IPS DF 6.9 (cell line): ENCODE measurements at regions not wholly inside any gene's neighbourhood (a gene's known extent, or its start where the extent isn't known, plus 50 kb on each side); places are given as distances from the start of the nearest gene placed in this dataset.

Source experiments
- DNase-seq: peaks from one replicate; pipeline ENCODE4 v3.0.0-alpha.2; 2013; ENCODE audit warnings: low read depth, low spot score
- H3K27ac ChIP-seq: one replicate; pipeline ENCODE4 v1.5.1; 2013; ENCODE audit warnings: low read length, control low read depth
- H3K27me3 ChIP-seq: 2 replicates; pipeline ENCODE4 v1.6.1; 2013; ENCODE audit warnings: mild to moderate bottlenecking, low read length; ENCODE audit not compliant: control insufficient read depth, insufficient read depth
- H3K36me3 ChIP-seq: 2 replicates; pipeline ENCODE4 v1.6.1; 2013; ENCODE audit warnings: low read length; ENCODE audit not compliant: control insufficient read depth, insufficient read depth
- H3K4me1 ChIP-seq: 2 replicates; pipeline ENCODE4 v1.6.1; 2013; ENCODE audit warnings: low read length; ENCODE audit not compliant: control insufficient read depth, insufficient read depth
- H3K4me3 ChIP-seq: 2 replicates; pipeline ENCODE4 v1.5.1; 2013; ENCODE audit warnings: mild to moderate bottlenecking, low read length
- H3K9me3 ChIP-seq: 2 replicates; pipeline ENCODE4 v1.6.1; 2013; ENCODE audit warnings: low read length, inconsistent platforms; ENCODE audit not compliant: control insufficient read depth, insufficient read depth
- WGBS: extraction: QIAGEN DNeasy Blood & Tissue Kit; methylation state at CpG from one replicate; pipeline ENCODE4 v1.1.7; 2013; ENCODE audit warnings: mixed read lengths, missing lambda C conversion rate; ENCODE audit not compliant: insufficient read length, insufficient coverage; 5-methylcytosine and 5-hydroxymethylcytosine counted together

DNA sequence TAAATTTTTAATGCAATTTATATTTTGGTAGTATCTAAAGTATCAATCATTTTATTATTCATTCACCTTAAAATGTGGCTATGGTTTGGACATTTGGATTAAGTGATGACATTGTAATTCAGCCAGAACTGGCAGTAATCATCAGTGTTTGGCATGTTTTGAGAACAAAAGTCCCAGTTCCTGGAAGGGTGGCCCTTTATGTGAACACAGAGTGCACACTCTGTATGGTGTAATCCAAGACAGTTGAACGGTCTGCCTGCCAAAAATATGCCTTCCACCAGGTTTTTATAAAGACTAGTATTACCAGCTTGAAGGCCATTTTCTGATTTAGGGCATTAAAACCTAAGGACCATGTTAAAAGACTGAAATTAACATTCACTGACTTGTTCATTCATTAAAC is 448.7 kb downstream of the LTN1 start:
- Histone ChIP-seq H3K4me3 (no peak overlapping the region), H3K9me3 (no peaks in the 10 kb centered on the region), H3K36me3 (no peaks in the 10 kb centered on the region), H3K27me3 (no peaks in the 10 kb centered on the region), H3K27ac (no peak overlapping the region), H3K4me1 (no peaks in the 10 kb centered on the region)
- DNase-seq: no peak
- WGBS: no CpG with 5 or more reads among the region's 1 CpG

DNA sequence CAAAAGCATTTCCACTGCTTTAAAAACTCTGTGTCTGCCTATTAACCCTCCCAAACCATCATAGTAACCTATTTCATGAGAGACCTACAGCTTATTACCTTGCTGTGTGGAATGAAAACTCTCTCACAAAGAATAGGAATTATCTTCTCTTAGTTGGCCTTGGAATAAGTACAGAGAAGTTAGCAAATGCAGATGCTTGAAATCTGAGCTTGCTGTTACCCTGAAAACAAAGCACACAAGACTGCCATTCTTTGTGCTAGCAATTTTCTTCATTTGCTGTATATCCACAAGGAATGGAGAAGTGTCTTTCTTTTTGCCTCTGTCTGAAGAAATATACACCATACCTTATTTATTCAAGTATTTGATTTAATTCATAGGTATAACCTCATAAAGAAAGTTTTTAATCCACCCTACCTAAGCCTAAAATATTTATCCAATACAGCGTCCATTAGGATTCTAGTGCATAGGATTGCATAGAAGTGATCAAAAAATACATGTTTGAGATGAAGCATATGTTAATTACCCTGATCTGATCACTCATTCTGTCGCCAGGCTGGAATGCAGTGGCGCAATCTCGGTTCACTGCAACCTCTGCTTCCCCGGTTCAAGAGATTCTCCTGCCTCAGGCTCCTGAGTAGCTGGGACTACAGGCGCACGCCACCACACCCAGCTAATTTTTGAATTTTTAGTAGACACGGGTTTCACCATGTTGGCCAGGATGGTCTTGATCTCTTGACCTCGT is 451.1 kb downstream of the LTN1 start:
- Histone ChIP-seq H3K36me3 (no peaks in the 10 kb centered on the region), H3K4me3 (no peak overlapping the region), H3K27me3 (no peaks in the 10 kb centered on the region), H3K9me3 (no peaks in the 10 kb centered on the region), H3K27ac (no peak overlapping the region), H3K4me1 (no peaks in the 10 kb centered on the region)
- WGBS: no CpG with 5 or more reads among the region's 9 CpGs
- DNase-seq: no peak

- Histone ChIP-seq H3K27me3 (no peaks in the 10 kb centered on the region), H3K9me3 (no peaks in the 10 kb centered on the region), H3K27ac (no peak overlapping the region), H3K4me3 (no peak overlapping the region), H3K36me3 (no peaks in the 10 kb centered on the region), H3K4me1 (no peaks in the 10 kb centered on the region)
- WGBS: no CpG with 5 or more reads among the region's 1 CpG
- DNase-seq: no peak
Observed at GRCh38 chr21:28540514-28540913, 452.2 kb downstream of the LTN1 start.

GRCh38 chr21:28539623-28539988 is 453.1 kb downstream of the LTN1 start:
- H3K27ac ChIP-seq: no peak overlapping the region
- H3K9me3 ChIP-seq: no peaks in the 10 kb centered on the region
- no peak for DNase-seq
- H3K4me3 ChIP-seq: no peak overlapping the region
- no peaks in the 10 kb centered on the region for H3K4me1 ChIP-seq
- H3K36me3 ChIP-seq: no peaks in the 10 kb centered on the region
- H3K27me3 ChIP-seq: no peaks in the 10 kb centered on the region

DNA sequence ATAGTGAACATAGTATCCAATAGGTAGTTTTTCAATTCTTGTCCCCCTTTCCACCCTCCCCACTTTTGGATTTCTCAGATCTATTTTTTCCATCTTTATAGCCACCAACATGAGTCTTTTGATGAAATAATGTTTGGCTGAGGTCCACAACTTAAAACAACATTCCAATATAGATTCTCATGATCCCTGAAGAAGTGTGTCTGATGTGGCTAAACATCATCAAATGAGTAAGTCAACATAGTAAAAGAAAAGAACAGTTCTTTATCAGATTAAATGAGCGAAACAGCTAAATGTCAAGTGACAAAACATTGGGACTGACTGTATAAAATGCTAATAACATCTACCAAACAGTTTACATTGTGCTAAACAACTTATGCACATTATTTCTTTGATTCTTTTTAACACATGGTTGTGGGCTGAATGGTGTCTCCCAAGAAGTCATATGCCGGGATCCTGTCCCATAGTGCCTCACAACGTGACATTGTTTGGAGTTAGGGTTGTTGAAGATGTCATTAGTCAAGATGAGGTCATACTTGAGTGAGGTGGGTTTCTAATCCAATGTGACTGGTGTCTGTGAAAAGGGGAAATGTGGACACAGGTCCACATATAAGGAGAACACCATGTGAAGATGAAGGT is 453.6 kb downstream of the LTN1 start:
- no peak overlapping the region for H3K4me3 ChIP-seq
- no peaks in the 10 kb centered on the region for H3K27me3 ChIP-seq
- H3K27ac ChIP-seq: no peak overlapping the region
- no peaks in the 10 kb centered on the region for H3K36me3 ChIP-seq
- no peaks in the 10 kb centered on the region for H3K9me3 ChIP-seq
- no peak for DNase-seq
- H3K4me1 ChIP-seq: no peaks in the 10 kb centered on the region
- WGBS: no CpG with 5 or more reads among the region's 3 CpGs

GRCh38 chr21:28537371-28538079 is 455.2 kb downstream of the LTN1 start:
- Histone ChIP-seq H3K27me3 (no peaks in the 10 kb centered on the region), H3K4me1 (no peaks in the 10 kb centered on the region), H3K27ac (no peak overlapping the region), H3K4me3 (no peak overlapping the region), H3K36me3 (no peaks in the 10 kb centered on the region), H3K9me3 (no peaks in the 10 kb centered on the region)
- WGBS: no CpG with 5 or more reads among the region's 4 CpGs
- no peak for DNase-seq

DNA sequence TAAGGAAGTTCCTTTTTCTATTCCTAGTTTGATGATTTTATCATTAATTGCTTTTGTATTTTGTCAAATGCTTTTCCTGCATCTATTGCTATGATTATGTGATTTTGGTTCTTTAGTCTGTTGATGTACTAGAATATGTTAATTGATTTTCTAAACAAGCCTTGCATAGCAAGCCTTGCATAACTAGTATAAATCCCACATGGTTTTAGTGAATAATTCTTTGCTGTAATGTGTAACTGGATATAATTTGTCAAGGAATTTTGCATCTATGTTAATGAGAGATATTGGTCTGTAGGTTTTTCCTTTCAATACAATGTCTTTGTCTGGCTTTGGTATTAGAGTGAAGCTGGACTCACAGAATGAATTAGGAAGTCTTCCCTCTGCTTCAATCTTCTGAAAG is 460.2 kb downstream of the LTN1 start:
- Histone ChIP-seq H3K4me3 (no peak overlapping the region), H3K9me3 (no peaks in the 10 kb centered on the region), H3K36me3 (no peaks in the 10 kb centered on the region), H3K27ac (no peak overlapping the region), H3K27me3 (no peaks in the 10 kb centered on the region), H3K4me1 (no peaks in the 10 kb centered on the region)
- no peak for DNase-seq

GRCh38 chr21:28523367-28523766 is 469.3 kb downstream of the LTN1 start:
- no peak overlapping the region for H3K27ac ChIP-seq
- no peaks in the 10 kb centered on the region for H3K36me3 ChIP-seq
- H3K9me3 ChIP-seq: no peaks in the 10 kb centered on the region
- no peak overlapping the region for H3K4me3 ChIP-seq
- no CpG with 5 or more reads among the region's 2 CpGs for WGBS
- H3K4me1 ChIP-seq: no peaks in the 10 kb centered on the region
- no peaks in the 10 kb centered on the region for H3K27me3 ChIP-seq
- DNase-seq: no peak

GRCh38 chr21:28522014-28522799 is 470.5 kb downstream of the LTN1 start:
- WGBS: no CpG with 5 or more reads among the region's 9 CpGs
- peak; percentile 20 for DNase-seq
- H3K4me3 ChIP-seq: no peak overlapping the region
- no peak overlapping the region for H3K27ac ChIP-seq
- 0 out of 2 replicates have a peak, but pooled peaks cover under 1% of the 10 kb centered on the region for H3K4me1 ChIP-seq
- no peaks in the 10 kb centered on the region for H3K9me3 ChIP-seq
- H3K27me3 ChIP-seq: no peaks in the 10 kb centered on the region
- no peaks in the 10 kb centered on the region for H3K36me3 ChIP-seq

DNA sequence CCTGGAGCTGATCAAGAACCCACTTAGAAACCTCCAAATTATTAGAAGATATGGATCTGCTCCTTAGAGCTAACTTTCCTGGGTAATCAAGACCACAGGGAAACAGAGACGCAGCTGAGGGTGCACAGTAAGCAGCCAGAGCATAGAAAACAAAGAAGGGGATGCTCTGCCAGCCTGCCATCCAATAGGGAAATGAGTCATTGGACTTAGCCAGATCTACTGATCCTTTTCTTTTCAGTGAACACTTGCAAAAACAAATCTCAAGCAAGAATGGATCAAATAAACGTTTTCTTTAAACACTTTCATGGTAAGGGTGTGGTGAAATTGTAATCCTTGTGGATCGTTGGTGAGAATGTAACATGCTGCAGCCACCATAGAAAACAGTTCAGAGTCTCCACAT is 474.0 kb downstream of the LTN1 start:
- 0 out of 2 replicates have a peak, but pooled peaks cover 1% of the 10 kb centered on the region for H3K4me1 ChIP-seq
- H3K9me3 ChIP-seq: no peaks in the 10 kb centered on the region
- no peak overlapping the region for H3K27ac ChIP-seq
- no CpG with 5 or more reads among the region's 3 CpGs for WGBS
- DNase-seq: no peak
- H3K4me3 ChIP-seq: no peak overlapping the region
- no peaks in the 10 kb centered on the region for H3K27me3 ChIP-seq
- H3K36me3 ChIP-seq: no peaks in the 10 kb centered on the region
